Ishikawa (cell line): ENCODE measurements at regions not wholly inside any gene's neighbourhood (a gene's known extent, or its start where the extent isn't known, plus 50 kb on each side); places are given as distances from the start of the nearest gene placed in this dataset.

ENCODE experiments used
- CEBPB ChIP-seq: IDR thresholded peaks from 2 replicates; pipeline ENCODE4 v1.6.1; 2012
- CREB1 ChIP-seq: IDR thresholded peaks from 2 replicates; pipeline ENCODE4 v1.6.1; 2012; ENCODE audit warnings: low read depth
- EGR1 ChIP-seq: IDR thresholded peaks from 2 replicates; pipeline ENCODE4 v1.6.1; 2012
- EP300 ChIP-seq: IDR thresholded peaks from 2 replicates; pipeline ENCODE4 v1.6.1; 2012; ENCODE audit warnings: borderline replicate concordance
- FOXM1 ChIP-seq: IDR thresholded peaks from 2 replicates; pipeline ENCODE4 v1.6.1; 2012; ENCODE audit warnings: low read depth, borderline replicate concordance
- NFIC ChIP-seq: IDR thresholded peaks from 2 replicates; pipeline ENCODE4 v1.6.1; 2012
- RAD21 ChIP-seq: IDR thresholded peaks from 2 replicates; pipeline ENCODE4 v1.6.1; 2012; ENCODE audit warnings: low read depth
- REST ChIP-seq: IDR thresholded peaks from 2 replicates; pipeline ENCODE4 v1.6.1; 2012; ENCODE audit warnings: low read depth, mild to moderate bottlenecking
- TAF1 ChIP-seq: IDR thresholded peaks from 2 replicates; pipeline ENCODE4 v1.6.1; 2012; ENCODE audit warnings: low read depth, mild to moderate bottlenecking
- TCF12 ChIP-seq: IDR thresholded peaks from 2 replicates; pipeline ENCODE4 v1.6.1; 2012; ENCODE audit warnings: low read depth
- TEAD4 ChIP-seq: IDR thresholded peaks from 2 replicates; pipeline ENCODE4 v1.6.1; 2012
- USF1 ChIP-seq: IDR thresholded peaks from 2 replicates; pipeline ENCODE4 v1.6.1; 2012
- YY1 ChIP-seq: IDR thresholded peaks from 2 replicates; pipeline ENCODE4 v1.6.1; 2012; ENCODE audit warnings: low read depth
- ZBTB7A ChIP-seq: IDR thresholded peaks from 2 replicates; pipeline ENCODE4 v1.6.1; 2012; ENCODE audit warnings: low read depth
- TF ChIP-seq, protein P1 (sequence below): IDR thresholded peaks from 2 replicates; pipeline ENCODE4 v1.6.1; 2012

GRCh38 chr5:114909424-114909823 is 260.3 kb downstream of the TRIM36 start:
- no peak for TF ChIP-seq CREB1
- no peak for TF ChIP-seq NFIC
- no peak for TF ChIP-seq FOXM1
- no peak for TF ChIP-seq EGR1
- no peak for TF ChIP-seq CEBPB
- TF ChIP-seq RAD21, result no peak
- TF ChIP-seq, protein P1, sequence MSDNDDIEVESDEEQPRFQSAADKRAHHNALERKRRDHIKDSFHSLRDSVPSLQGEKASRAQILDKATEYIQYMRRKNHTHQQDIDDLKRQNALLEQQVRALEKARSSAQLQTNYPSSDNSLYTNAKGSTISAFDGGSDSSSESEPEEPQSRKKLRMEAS, result no peak
- TF ChIP-seq REST, result no peak
- TF ChIP-seq ZBTB7A, result no peak
- TF ChIP-seq EP300, result no peak
- no peak for TF ChIP-seq USF1
- TF ChIP-seq TEAD4, result no peak

- TF ChIP-seq, protein P1, result no peak
- TF ChIP-seq CREB1, result no peak
- TF ChIP-seq TCF12, result no peak
- TF ChIP-seq EGR1, result no peak
- no peak for TF ChIP-seq REST
- no peak for TF ChIP-seq YY1
- no peak for TF ChIP-seq TAF1
- TF ChIP-seq EP300, result no peak
- no peak for TF ChIP-seq TEAD4
- no peak for TF ChIP-seq CEBPB
These were observed 265.9 kb downstream of the TRIM36 start for GRCh38 chr5:114903767-114904166.

DNA sequence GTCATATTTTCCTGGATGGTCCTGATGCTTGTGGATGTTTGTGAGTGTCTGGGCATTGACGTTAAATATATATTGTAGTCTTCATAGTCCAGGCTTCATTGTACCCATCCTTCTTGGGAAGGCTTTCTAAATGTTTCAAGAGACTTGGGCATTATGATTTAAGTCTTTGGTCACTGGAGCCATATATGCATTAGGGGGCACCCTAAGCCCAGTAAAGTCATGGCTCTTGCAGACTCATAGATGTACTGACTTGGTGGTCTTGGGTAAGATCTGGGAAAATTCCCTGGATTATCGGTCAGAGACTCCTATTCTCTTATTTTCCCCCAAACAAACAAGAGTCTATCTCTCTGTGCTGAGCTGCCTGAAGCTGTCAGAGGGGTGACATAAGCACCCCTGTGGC is 271.1 kb downstream of the TRIM36 start:
- TF ChIP-seq NFIC, result no peak
- no peak for TF ChIP-seq USF1
- TF ChIP-seq RAD21, result peak; percentile 17; the same call in 1 of the 2 replicates

DNA sequence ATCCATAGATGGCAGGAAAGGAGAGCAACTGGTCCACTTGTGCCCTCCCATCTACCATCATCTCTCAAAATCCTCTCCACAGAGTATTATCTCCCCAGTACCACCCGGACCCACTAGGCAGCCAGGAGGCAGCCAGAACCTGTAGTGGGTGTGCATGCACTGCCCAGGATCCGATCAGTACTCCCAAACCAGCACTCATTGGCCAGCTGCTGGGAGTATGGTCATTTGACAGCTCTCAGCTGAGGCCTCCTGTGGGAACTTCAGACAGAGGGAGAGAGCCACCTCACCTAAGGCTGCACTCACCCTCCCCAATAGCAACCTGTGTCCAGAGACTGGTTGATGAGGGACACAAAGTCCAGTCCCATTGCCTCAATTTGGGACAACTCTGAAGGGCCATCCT is 286.0 kb downstream of the TRIM36 start:
- TF ChIP-seq FOXM1, result no peak
- TF ChIP-seq, protein P1, result no peak
- no peak for TF ChIP-seq YY1
- TF ChIP-seq TCF12, result no peak
- TF ChIP-seq REST, result no peak
- no peak for TF ChIP-seq TAF1
- no peak for TF ChIP-seq USF1
- no peak for TF ChIP-seq ZBTB7A
- TF ChIP-seq NFIC, result no peak
- no peak for TF ChIP-seq CEBPB
- TF ChIP-seq TEAD4, result no peak
- TF ChIP-seq EGR1, result no peak
- no peak for TF ChIP-seq CREB1
- TF ChIP-seq EP300, result no peak
- no peak for TF ChIP-seq RAD21

DNA sequence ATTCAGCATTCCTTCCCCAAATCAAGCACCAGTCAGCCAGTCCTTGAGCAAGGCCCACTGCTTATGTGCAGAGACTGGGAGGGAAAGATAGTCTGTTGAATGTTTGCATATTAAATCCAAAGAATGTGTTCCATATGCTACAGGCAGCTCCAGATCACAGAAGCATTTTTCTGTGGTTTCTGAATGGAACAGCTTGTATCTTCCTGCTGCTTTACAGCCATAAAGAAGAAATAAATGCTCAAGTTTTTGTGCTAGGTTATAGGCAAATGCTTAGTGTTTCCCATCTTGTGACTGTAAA is 310.3 kb downstream of the TRIM36 start:
- TF ChIP-seq REST (no peak), EP300 (no peak), FOXM1 (no peak), RAD21 (no peak), NFIC (no peak), TAF1 (no peak), CREB1 (no peak), EGR1 (no peak), ZBTB7A (no peak), YY1 (no peak), USF1 (no peak), TEAD4 (no peak), CEBPB (no peak), TCF12 (no peak)
- TF ChIP-seq, protein P1, result no peak
